ENCODE measurements at regions not wholly inside any gene's neighbourhood (a gene's known extent, or its start where the extent isn't known, plus 50 kb on each side); places are given as distances from the start of the nearest gene placed in this dataset.

DNA sequence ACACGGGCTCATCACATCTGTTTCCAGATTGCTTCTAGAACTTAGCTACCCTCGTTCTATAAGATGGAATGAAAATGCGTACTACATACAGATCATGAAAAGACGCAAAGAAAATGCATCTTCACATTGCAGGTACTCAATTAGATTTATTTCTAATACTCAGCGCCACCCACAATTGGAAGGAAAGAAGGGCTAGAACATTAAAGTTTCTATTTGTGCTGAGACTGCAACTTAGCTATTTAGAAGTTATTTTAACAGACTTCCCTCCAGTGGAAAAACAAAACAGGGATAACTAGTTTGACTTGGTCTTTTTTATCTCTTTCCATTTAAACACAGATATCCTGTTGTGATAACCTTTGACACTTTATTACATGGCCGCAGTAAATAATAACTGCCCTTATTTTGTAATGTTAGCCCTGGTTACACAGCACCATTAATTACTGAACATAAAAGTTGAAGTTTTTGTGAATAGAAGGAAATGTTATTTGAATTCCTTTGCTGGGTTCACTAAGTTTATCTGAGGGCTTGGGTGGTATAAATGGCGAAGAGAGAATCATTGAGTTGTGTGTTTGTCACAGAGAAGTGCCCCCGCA is 86.9 kb upstream of the SLC25A26 start:
- DNase-seq (ENCODE audit: low read depth), result no peak
- H3K4me3 ChIP-seq (ENCODE audit: low read depth, low read length), result no peak overlapping the region
- TF ChIP-seq, protein P1, sequence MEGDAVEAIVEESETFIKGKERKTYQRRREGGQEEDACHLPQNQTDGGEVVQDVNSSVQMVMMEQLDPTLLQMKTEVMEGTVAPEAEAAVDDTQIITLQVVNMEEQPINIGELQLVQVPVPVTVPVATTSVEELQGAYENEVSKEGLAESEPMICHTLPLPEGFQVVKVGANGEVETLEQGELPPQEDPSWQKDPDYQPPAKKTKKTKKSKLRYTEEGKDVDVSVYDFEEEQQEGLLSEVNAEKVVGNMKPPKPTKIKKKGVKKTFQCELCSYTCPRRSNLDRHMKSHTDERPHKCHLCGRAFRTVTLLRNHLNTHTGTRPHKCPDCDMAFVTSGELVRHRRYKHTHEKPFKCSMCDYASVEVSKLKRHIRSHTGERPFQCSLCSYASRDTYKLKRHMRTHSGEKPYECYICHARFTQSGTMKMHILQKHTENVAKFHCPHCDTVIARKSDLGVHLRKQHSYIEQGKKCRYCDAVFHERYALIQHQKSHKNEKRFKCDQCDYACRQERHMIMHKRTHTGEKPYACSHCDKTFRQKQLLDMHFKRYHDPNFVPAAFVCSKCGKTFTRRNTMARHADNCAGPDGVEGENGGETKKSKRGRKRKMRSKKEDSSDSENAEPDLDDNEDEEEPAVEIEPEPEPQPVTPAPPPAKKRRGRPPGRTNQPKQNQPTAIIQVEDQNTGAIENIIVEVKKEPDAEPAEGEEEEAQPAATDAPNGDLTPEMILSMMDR (IDR thresholded peaks at IDR 0.05; ENCODE audit: insufficient read depth, low read length), result no peak

DNA sequence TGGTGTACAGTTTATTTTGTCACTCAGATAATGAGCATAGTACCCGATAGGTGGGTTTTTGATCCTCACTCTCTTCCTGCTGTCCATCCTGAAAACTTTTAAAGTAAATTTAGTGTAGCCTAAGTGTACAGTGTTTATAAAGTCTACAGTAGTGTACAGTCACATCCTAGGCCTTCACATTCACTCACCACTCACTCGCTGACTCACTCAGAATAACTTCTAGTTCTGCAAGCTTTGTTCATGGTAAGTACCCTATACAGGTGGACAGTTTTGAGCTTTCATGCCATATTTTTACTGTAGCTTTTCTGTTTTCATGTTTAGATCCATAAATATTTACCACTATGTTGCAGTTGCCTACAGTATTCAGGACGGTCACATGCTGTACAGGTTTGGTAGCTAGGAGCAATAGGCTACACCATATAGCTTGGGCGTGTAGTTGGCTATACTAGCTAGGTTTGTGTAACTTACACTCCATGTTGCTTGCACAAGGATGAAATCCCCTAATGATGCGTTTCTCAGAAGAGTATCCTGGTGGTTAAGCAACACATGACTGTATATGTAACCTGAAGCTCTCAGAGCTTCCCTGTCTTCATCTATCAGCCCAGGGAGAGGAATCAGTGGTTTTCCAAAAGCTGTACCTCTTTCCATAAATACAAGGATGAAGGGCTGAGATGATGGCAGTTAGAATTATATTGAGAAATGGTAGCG is 87.6 kb upstream of the SLC25A26 start:
- TF ChIP-seq, protein P1 (IDR thresholded peaks at IDR 0.05; ENCODE audit: insufficient read depth, low read length), result no peak
- peak; percentile 63 for DNase-seq (ENCODE audit: low read depth)
- no peak overlapping the region for H3K4me3 ChIP-seq (ENCODE audit: low read depth, low read length)

DNA sequence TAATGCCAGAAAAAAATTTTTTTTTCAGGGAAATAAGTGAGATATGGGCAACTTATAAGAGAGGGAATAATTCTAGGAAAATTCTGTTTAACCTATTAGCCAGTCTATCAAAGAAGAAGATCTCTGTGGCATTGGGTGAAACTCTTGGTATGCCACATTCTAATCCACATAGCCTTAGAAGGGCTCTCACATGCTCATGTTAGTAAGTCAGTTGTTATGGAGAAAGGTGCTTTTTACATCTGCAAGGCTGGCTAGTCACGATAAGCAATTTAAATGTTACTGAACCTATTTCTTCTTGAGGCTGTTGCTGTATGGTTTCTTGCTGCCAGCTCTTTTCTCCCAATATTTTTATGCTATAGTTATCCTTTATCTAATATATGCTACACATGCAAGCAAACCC is 89.9 kb upstream of the MAGI1 start:
- no peak overlapping the region for H3K4me3 ChIP-seq (ENCODE audit: low read depth, low read length)
- TF ChIP-seq, protein P1 (IDR thresholded peaks at IDR 0.05; ENCODE audit: insufficient read depth, low read length), result no peak
- DNase-seq (ENCODE audit: low read depth), result no peak

DNA sequence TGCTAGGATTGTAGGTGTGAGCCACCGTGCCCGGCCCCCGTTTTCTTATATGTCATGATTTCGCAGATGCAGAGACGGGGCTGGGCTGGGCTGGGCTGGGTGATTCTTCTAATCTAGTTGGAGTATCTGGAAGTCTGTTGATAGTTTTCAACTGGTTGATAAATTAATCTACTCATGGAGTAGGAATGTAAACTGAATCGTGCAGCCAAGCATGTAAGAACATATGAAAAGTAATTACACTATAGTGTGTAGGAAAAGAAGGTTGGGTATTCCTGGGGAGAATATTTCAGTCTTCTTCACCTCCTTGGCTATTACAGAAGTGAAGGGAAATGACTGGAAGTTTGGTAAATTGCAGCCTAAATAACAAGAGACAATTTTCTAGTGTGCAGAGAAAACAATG is 82.6 kb upstream of the MAGI1 start:
- no peak overlapping the region for H3K4me3 ChIP-seq (ENCODE audit: low read depth, low read length)
- TF ChIP-seq, protein P1 (IDR thresholded peaks at IDR 0.05; ENCODE audit: insufficient read depth, low read length), result no peak
- DNase-seq (ENCODE audit: low read depth), result peak; percentile 75

DNA sequence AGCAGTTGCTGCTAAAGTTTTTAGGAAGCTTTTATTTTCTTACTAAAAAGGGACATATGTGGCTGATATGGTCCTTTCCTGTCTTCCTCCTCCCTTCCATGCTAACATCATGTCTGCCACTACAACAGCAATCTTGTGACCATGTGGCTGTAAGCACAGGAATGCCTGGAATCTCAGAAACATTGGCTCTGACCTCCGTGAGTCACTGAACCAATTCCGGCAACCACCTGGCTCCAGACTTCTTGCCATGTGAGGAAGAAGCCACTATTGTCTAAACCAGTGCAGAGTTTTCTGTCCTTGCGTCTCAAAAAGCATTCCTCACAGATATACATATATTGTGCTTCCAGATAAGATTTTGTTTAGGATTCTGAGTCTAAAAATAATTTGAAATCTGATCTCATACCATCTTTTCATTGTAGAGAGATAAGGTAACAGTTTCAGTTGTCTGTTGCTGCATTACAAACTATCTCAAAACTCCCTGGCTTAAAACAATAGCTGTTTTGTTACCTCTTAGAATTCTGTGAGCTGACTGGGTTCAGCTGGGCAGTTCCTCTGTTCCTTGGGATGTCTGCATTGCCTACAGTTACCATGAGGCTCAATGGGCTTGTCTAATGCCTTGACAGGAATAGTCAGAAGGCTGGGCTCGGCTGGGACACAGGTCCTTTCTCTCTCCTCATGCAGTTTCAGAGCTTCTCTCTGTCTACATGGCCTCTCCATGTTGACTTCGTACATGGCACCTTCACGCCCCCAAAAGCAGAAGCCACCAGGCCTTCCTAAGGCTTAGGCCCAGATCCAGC is 77.3 kb upstream of the MAGI1 start:
- TF ChIP-seq, protein P1 (IDR thresholded peaks at IDR 0.05; ENCODE audit: insufficient read depth, low read length), result no peak
- DNase-seq (ENCODE audit: low read depth), result peak; percentile 99
- no peak overlapping the region for H3K4me3 ChIP-seq (ENCODE audit: low read depth, low read length)

DNA sequence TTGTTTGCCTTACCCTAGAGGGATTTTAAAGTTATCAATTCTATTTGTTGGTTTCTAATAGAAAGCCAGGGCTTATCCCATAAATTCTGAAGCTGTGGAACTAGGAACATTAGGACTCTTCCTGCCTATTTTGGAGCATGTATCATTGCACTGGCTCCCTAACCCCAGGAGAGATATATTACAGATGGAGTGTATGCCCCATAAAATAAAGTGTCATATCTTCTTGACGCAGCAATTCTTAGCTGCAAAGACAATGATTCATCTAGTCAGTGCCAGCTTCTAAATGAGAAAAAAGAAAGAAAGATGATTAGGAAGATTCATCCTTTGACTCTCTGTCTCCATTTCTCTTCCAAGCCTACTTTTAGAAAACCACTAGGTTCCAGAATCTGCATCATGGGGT is 74.8 kb upstream of the MAGI1 start:
- no peak for DNase-seq (ENCODE audit: low read depth)
- TF ChIP-seq, protein P1 (IDR thresholded peaks at IDR 0.05; ENCODE audit: insufficient read depth, low read length), result no peak

More for the DNA sequence above, 74.8 kb upstream of the MAGI1 start:
- H3K4me3 ChIP-seq (ENCODE audit: low read depth, low read length), result no peak overlapping the region

Data from fibroblast of the aortic adventitia (primary cell).